CD4-positive, alpha-beta memory T cell (primary cell): ENCODE measurements at regions not wholly inside any gene's neighbourhood (a gene's known extent, or its start where the extent isn't known, plus 50 kb on each side); places are given as distances from the start of the nearest gene placed in this dataset. TPM values are rescaled to one million over a fixed set of nuclear protein-coding genes. Genes with fewer than 3 reads are reported as not detected.
A peak's percentile ranks its signal among the peaks of the same experiment; 100 is the strongest.

Experiments
- CTCF ChIA-PET: fragments of 350-600 bp; sonication (Branson Sonifier 250); formaldehyde crosslinking; loops from one replicate; lab custom pipeline; 2021; ENCODE audit warnings: inconsistent platforms; ENCODE audit not compliant: partially characterized antibody; lab: Charles Lee
- POLR2A ChIA-PET: fragments of 350-600 bp; sonication (Branson Sonifier 250); formaldehyde crosslinking; loops from one replicate; lab custom pipeline; 2021; ENCODE audit not compliant: partially characterized antibody; lab: Charles Lee
- DNase-seq, 5 donors: peaks; one replicate each; pipeline versions ENCODE4 v3.0.0 to v3.0.0-alpha.2; 2020 to 2022; ENCODE audit warnings: mixed read lengths in 1 of 5
- H3K27ac ChIP-seq: one replicate; pipeline ENCODE4 v1.7.0; 2013; ENCODE audit warnings: low read depth, low read length
- H3K27me3 ChIP-seq: 2 replicates; pipeline ENCODE4 v1.7.0; 2013; ENCODE audit warnings: mild to moderate bottlenecking, low read length, moderate library complexity; ENCODE audit not compliant: insufficient read depth
- H3K36me3 ChIP-seq: 2 replicates; pipeline ENCODE4 v1.7.0; 2013; ENCODE audit warnings: mild to moderate bottlenecking, low read length, moderate library complexity; ENCODE audit not compliant: insufficient read depth
- H3K4me1 ChIP-seq: 2 replicates; pipeline ENCODE4 v1.7.0; 2013; ENCODE audit warnings: mild to moderate bottlenecking, low read length, moderate library complexity; ENCODE audit not compliant: insufficient read depth
- H3K4me3 ChIP-seq, 2 donors: one replicate each; pipeline ENCODE4 v1.7.0; 2013; ENCODE audit warnings: low read length in 2 of 2, mild to moderate bottlenecking in 1 of 2
- H3K9me3 ChIP-seq, 2 donors: one replicate each; pipeline ENCODE4 v1.7.0; 2013; ENCODE audit warnings: low read length in 2 of 2, control low read depth in 1 of 2; ENCODE audit not compliant: control insufficient read depth in 1 of 2
- H3K27ac Mint-ChIP-seq, 7 donors: one replicate each; pipeline ENCODE4 v1.8.0; 2020 to 2021; ENCODE audit warnings: mixed read lengths in 7 of 7, mild to moderate bottlenecking in 6 of 7, inconsistent platforms in 3 of 7, moderate library complexity in 3 of 7
- H3K27me3 Mint-ChIP-seq, 2 donors: one replicate each; pipeline ENCODE4 v1.8.0; 2020 to 2021; ENCODE audit warnings: mixed read lengths in 2 of 2
- H3K36me3 Mint-ChIP-seq, 2 donors: one replicate each; pipeline ENCODE4 v1.8.0; 2020 to 2021; ENCODE audit warnings: mixed read lengths in 2 of 2, inconsistent platforms in 1 of 2, mild to moderate bottlenecking in 1 of 2
- H3K4me1 Mint-ChIP-seq, 4 donors: one replicate each; pipeline ENCODE4 v1.8.0; 2020 to 2021; ENCODE audit warnings: mixed read lengths in 4 of 4, mild to moderate bottlenecking in 1 of 4
- H3K4me3 Mint-ChIP-seq, 8 donors: one replicate each; pipeline ENCODE4 v1.8.0; 2020 to 2021; ENCODE audit warnings: mixed read lengths in 8 of 8, mild to moderate bottlenecking in 7 of 8, moderate library complexity in 6 of 8, inconsistent platforms in 3 of 8
- H3K9me3 Mint-ChIP-seq, 8 donors: one replicate each; pipeline ENCODE4 v1.8.0; 2020 to 2021; ENCODE audit warnings: mixed read lengths in 8 of 8, mild to moderate bottlenecking in 5 of 8, inconsistent platforms in 3 of 8, moderate library complexity in 1 of 8
- intact Hi-C: fragments of 100-400 bp; cut with micrococcal nuclease; formaldehyde crosslinking; loops from one replicate; pipeline ENCODE4 v1.15.1; 2023
- microRNA-seq: library from miRNA; unstranded; fragments of <30 nt; microRNA quantifications from one replicate; pipeline ENCODE4 v1.2.0, GENCODE V29; 2021; ENCODE audit warnings: borderline replicate concordance, borderline number of aligned reads, borderline microRNAs expressed, mixed read lengths

DNA sequence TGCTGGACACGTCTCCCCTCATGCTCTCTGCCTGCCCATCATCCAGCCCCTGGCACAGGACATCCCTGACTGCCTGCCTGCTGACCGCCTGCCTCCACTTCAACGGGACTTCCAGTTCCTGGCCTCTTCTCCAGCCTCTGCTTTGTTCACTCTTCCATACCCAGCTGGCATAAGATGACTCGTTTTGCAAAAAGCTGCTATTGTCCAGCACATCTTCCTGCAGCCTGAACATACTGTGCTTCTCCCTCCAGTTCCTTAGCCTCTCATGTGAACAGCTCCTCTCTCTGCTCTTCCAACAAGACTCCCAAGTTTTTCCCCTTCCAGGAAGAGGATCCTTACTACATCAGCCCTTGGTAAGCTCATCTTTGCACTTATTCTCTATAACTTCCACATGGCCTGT is 62.4 kb upstream of the SKOR2 start:
- Mint-ChIP-seq H3K4me1 (no peaks in the 10 kb centered on the region), H3K36me3 (no peaks in the 10 kb centered on the region), H3K9me3 (peaks cover 0 to 2% (median 0%) of the 10 kb centered on the region in 8 donors), H3K4me3 (peak overlapping the region in 1 of 8 donors; percentile 52), H3K27me3 (peaks cover 6 to 8% of the 10 kb centered on the region in 2 donors), H3K27ac (no peak overlapping the region)
- ChIA-PET POLR2A (no interaction called here), CTCF (no interaction called here)
- intact Hi-C loops, result no loop called here
- Histone ChIP-seq H3K36me3 (no peaks in the 10 kb centered on the region), H3K27ac (no peak overlapping the region), H3K4me1 (no peaks in the 10 kb centered on the region), H3K27me3 (no peaks in the 10 kb centered on the region), H3K4me3 (no peak overlapping the region), H3K9me3 (no peaks in the 10 kb centered on the region)
- no peak for DNase-seq

DNA sequence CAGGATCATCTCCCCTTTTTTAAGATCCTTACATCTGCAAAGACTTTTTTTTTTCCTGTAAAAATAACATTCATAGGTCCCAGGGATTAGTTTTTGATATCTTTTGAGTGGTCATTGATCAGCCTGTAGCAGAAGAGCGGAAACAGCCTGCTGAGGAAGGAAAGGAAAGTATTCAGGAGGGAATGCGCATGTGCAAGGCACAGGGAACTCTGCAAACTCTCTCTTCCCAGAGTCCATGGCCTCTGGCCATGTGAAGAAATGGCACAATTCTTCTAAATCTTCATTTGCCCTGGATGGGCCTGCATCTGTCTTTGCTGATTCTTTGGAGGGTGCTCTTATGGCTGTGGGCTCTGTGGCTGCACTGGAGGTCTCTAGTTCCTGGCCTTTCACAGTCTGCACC is 60.1 kb upstream of the SKOR2 start:
- no peaks in the 10 kb centered on the region for H3K36me3 Mint-ChIP-seq
- no peak overlapping the region for H3K4me3 Mint-ChIP-seq
- H3K27ac Mint-ChIP-seq, result no peak overlapping the region
- H3K9me3 Mint-ChIP-seq, result no peaks in the 10 kb centered on the region
- ChIA-PET POLR2A (no interaction called here), CTCF (no interaction called here)
- Histone ChIP-seq H3K27ac (no peak overlapping the region), H3K36me3 (no peaks in the 10 kb centered on the region), H3K9me3 (no peaks in the 10 kb centered on the region), H3K4me3 (no peak overlapping the region), H3K27me3 (no peaks in the 10 kb centered on the region), H3K4me1 (no peaks in the 10 kb centered on the region)
- no peaks in the 10 kb centered on the region for H3K4me1 Mint-ChIP-seq
- H3K27me3 Mint-ChIP-seq, result peaks cover 7 to 8% of the 10 kb centered on the region in 2 donors
- intact Hi-C loops, result no loop called here
- DNase-seq, result no peak

Small RNA genes lying in the stretch of these regions (microRNA-seq; reads per million reads assigned to microRNA genes)
- gene MIR4527, result not detected
